Ovary (tissue), 7 donors: ENCODE measurements at regions not wholly inside any gene's neighbourhood (a gene's known extent, or its start where the extent isn't known, plus 50 kb on each side); places are given as distances from the start of the nearest gene placed in this dataset.

Experiments used
- DNase-seq, 5 donors: peaks; one replicate each; pipeline ENCODE4 v3.0.0-alpha.2; 2019 to 2020
- H3K27ac ChIP-seq, 2 donors: fragments of 200-600 bp; one replicate each; pipeline versions ENCODE4 v1.5.1 to v1.8.0; 2019 to 2022
- H3K27me3 ChIP-seq: fragments of 200-600 bp; one replicate; pipeline ENCODE4 v1.8.0; 2022
- H3K36me3 ChIP-seq: fragments of 200-600 bp; sonication (generic); one replicate; pipeline ENCODE4 v1.5.1; 2019
- H3K4me1 ChIP-seq: one replicate; pipeline ENCODE4 v1.8.1; 2013; ENCODE audit warnings: mild to moderate bottlenecking, moderate library complexity; ENCODE audit not compliant: insufficient read depth
- H3K4me3 ChIP-seq: fragments of 200-600 bp; sonication (generic); one replicate; pipeline ENCODE4 v1.5.1; 2017
- H3K9me3 ChIP-seq, 2 donors: fragments of 200-600 bp in 1 of 2; sonication (generic) in 1 of 2; one replicate each; pipeline versions ENCODE4 v1.5.1 to v1.8.1; 2013 to 2019; ENCODE audit warnings: mild to moderate bottlenecking in 1 of 2, moderate library complexity in 1 of 2
- EP300 ChIP-seq: sonication (generic); formaldehyde crosslinking; IDR thresholded peaks from one replicate; pipeline ENCODE4 v1.6.1; 2017; ENCODE audit warnings: antibody characterized with exemption
- POLR2A ChIP-seq: fragments of 450-650 bp; IDR thresholded peaks from one replicate; pipeline ENCODE4 v1.6.1; 2017; ENCODE audit warnings: antibody characterized with exemption, mild to moderate bottlenecking, moderate library complexity
- WGBS, 3 donors: extraction: QIAGEN DNeasy Blood & Tissue Kit in 1 of 3; methylation state at CpG; one replicate each; pipeline versions ENCODE4 v1.1.5 to v1.1.7; 2013 to 2017; 5-methylcytosine and 5-hydroxymethylcytosine counted together
- intact Hi-C, 4 donors: fragments of 100-400 bp; cut with DNase I; formaldehyde crosslinking; loops; one replicate each; pipeline versions ENCODE4 v1.11.0 to v1.15.1; 2022 to 2023
- TF ChIP-seq, protein P1 (sequence below), 3 donors: fragments of 450-650 bp in 2 of 3; fragments of 200-600 bp in 1 of 3; IDR thresholded peaks; one replicate each; pipeline versions ENCODE4 v1.5.1 to v1.8.0; 2016 to 2022; ENCODE audit warnings: antibody characterized with exemption in 3 of 3, mild to moderate bottlenecking in 1 of 3
- donor health status: DM: no; HTN: no; CAD: no; lungs with moderate emphysema.
- donor health status: DM: no; HTN: no; CAD: no.
- donor health status: Bipolar disorder and iron deficiency.
- donor health status: DM: no; HTN: no; CAD: no.
- donor health status: DM: yes; HTN: yes; CAD: no.

- H3K4me3 ChIP-seq: no peak overlapping the region
- no peak for TF ChIP-seq EP300
- TF ChIP-seq POLR2A: no peak
- no peaks in the 10 kb centered on the region for H3K4me1 ChIP-seq
- no peaks in the 10 kb centered on the region for H3K36me3 ChIP-seq
- no peak overlapping the region for H3K27ac ChIP-seq
- intact Hi-C loops: no loop called here
- H3K27me3 ChIP-seq: no peaks in the 10 kb centered on the region
- WGBS, 3 donors: 85 to 87% (median 85%) methylated on average over 2 of the region's 2 CpGs
- no peak for DNase-seq
- H3K9me3 ChIP-seq: no peaks in the 10 kb centered on the region
These were observed 366.9 kb upstream of the RASGEF1B start for GRCh38 chr4:81838586-81838985.

GRCh38 chr4:81836716-81837115, 365.0 kb upstream of the RASGEF1B start:
- TF ChIP-seq POLR2A (no peak), EP300 (no peak)
- TF ChIP-seq, protein P1, sequence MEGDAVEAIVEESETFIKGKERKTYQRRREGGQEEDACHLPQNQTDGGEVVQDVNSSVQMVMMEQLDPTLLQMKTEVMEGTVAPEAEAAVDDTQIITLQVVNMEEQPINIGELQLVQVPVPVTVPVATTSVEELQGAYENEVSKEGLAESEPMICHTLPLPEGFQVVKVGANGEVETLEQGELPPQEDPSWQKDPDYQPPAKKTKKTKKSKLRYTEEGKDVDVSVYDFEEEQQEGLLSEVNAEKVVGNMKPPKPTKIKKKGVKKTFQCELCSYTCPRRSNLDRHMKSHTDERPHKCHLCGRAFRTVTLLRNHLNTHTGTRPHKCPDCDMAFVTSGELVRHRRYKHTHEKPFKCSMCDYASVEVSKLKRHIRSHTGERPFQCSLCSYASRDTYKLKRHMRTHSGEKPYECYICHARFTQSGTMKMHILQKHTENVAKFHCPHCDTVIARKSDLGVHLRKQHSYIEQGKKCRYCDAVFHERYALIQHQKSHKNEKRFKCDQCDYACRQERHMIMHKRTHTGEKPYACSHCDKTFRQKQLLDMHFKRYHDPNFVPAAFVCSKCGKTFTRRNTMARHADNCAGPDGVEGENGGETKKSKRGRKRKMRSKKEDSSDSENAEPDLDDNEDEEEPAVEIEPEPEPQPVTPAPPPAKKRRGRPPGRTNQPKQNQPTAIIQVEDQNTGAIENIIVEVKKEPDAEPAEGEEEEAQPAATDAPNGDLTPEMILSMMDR (IDR thresholded peaks at IDR 0.05): no peak
- H3K9me3 ChIP-seq: no peaks in the 10 kb centered on the region
- H3K4me3 ChIP-seq: no peak overlapping the region
- no peak for DNase-seq
- 19 to 72% (median 72%) methylated on average over 1 of the region's 1 CpG for WGBS, 3 donors
- no peak overlapping the region for H3K27ac ChIP-seq
- H3K4me1 ChIP-seq: no peaks in the 10 kb centered on the region
- H3K36me3 ChIP-seq: no peaks in the 10 kb centered on the region
- no peaks in the 10 kb centered on the region for H3K27me3 ChIP-seq
- intact Hi-C loops: no loop called here

DNA sequence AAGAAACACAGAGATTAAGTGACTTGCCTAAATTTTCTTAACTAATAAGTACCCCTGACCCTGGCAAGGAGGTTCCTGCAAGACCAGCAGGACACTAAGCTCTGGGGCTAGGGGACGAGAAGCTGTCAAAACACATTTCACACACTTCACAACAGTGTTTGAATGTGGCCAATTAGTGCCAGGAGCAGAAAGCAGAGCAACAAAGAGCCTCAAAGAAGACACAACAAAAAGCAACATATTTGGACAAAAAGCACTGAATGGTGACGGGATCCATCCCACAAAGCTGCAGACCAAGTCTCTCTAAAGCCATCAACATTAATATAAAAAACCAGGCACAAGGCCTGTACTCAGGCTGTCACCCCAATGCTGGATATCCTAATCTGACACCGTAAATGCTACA, 361.9 kb upstream of the RASGEF1B start:
- TF ChIP-seq POLR2A (no peak), EP300 (no peak)

DNA sequence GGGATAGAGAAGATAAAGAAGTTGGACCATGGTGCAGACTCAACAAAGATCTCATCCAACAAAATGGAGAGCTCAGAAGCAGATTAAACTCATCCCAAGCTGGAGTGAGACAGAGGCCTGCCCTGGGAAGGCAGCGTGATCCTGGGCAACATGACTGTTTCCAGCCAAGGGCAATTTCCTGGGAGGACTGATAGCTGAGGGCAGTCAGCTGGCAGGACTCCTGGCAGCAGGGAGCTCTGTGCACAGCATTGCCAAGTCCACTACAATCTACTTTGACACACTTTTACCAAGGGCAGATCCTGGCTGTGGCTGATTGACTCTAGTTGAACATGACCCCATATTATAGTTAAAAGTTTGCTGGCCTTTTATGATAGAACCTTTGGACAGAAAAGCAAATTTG, 357.3 kb upstream of the RASGEF1B start:
- no peak for DNase-seq
- intact Hi-C loops: no loop called here
- Histone ChIP-seq H3K4me1 (no peaks in the 10 kb centered on the region), H3K9me3 (no peaks in the 10 kb centered on the region), H3K4me3 (no peak overlapping the region), H3K27me3 (no peaks in the 10 kb centered on the region), H3K27ac (no peak overlapping the region), H3K36me3 (no peaks in the 10 kb centered on the region)
- WGBS, 3 donors: 73 to 88% (median 84%) methylated on average over 1 of the region's 1 CpG
- TF ChIP-seq, protein P1 (IDR thresholded peaks at IDR 0.05): no peak
- TF ChIP-seq EP300: no peak
- TF ChIP-seq POLR2A: no peak

More for the DNA sequence above, 361.9 kb upstream of the RASGEF1B start:
- no peak overlapping the region for H3K4me3 ChIP-seq
- no peaks in the 10 kb centered on the region for H3K36me3 ChIP-seq
- H3K27ac ChIP-seq: no peak overlapping the region
- no peaks in the 10 kb centered on the region for H3K9me3 ChIP-seq
- H3K27me3 ChIP-seq: no peaks in the 10 kb centered on the region
- 84 to 92% (median 89%) methylated on average over 3 of the region's 3 CpGs for WGBS, 3 donors
- intact Hi-C loops: no loop called here
- no peak for DNase-seq
- no peaks in the 10 kb centered on the region for H3K4me1 ChIP-seq

DNA sequence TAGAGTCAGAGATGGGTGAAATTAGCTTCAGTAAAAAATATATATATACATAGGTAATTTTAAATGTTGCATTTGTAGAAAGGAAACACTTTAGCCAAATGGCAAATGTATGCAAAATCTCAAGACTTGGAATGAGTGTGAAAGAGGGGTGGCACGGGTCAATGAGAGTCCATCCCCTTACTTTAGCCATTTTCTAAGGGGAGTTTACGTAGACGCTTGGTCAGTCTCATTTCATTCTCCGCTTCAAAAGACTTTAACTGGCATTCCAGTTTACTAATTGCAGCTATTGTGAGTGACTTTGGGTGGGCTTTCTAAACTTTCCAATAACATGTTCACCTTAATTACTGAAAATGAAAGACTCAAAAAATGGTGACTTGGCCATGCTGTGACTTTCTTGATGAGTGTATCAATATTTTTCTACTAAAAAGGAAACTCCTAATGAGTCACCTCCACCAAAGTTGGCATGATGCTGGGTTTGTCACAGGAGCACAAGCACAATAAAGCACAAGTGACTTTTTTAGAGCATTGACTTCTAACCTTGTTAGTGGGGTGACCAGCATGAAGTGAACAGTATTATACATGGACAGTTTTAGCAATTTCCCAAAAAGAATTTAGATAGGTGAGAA, 356.0 kb upstream of the RASGEF1B start:
- Histone ChIP-seq H3K27ac (no peak overlapping the region), H3K4me1 (no peaks in the 10 kb centered on the region), H3K36me3 (no peaks in the 10 kb centered on the region), H3K9me3 (no peaks in the 10 kb centered on the region), H3K4me3 (no peak overlapping the region), H3K27me3 (no peaks in the 10 kb centered on the region)
- no peak for DNase-seq
- TF ChIP-seq, protein P1 (IDR thresholded peaks at IDR 0.05): no peak
- TF ChIP-seq POLR2A (no peak), EP300 (no peak)
- intact Hi-C loops: no loop called here
- 94 to 96% (median 94%) methylated on average over 4 of the region's 4 CpGs for WGBS, 3 donors
